ENCODE measurements at regions not wholly inside any gene's neighbourhood (a gene's known extent, or its start where the extent isn't known, plus 50 kb on each side); places are given as distances from the start of the nearest gene placed in this dataset.

GRCh38 chrX:39795605-39796004 lies 302.2 kb downstream of the BCOR start:
- no peak for TF ChIP-seq POLR2A (IDR thresholded peaks at IDR 0.05)
- no peak for TF ChIP-seq CTCF (IDR thresholded peaks at IDR 0.05)
